NCI-H69 (cell line): ENCODE measurements at regions not wholly inside any gene's neighbourhood (a gene's known extent, or its start where the extent isn't known, plus 50 kb on each side); places are given as distances from the start of the nearest gene placed in this dataset.
A peak's percentile ranks its signal among the peaks of the same experiment; 100 is the strongest.
"Not testable (repeated sequence)": the region's sequence is repeated elsewhere in the genome, so short reads cannot be mapped to it uniquely, and the experiment has no call there.

Experiments
- DNase-seq: peaks from one replicate; lab custom pipeline; 2025; lab: John Stamatoyannopoulos, UW

DNA sequence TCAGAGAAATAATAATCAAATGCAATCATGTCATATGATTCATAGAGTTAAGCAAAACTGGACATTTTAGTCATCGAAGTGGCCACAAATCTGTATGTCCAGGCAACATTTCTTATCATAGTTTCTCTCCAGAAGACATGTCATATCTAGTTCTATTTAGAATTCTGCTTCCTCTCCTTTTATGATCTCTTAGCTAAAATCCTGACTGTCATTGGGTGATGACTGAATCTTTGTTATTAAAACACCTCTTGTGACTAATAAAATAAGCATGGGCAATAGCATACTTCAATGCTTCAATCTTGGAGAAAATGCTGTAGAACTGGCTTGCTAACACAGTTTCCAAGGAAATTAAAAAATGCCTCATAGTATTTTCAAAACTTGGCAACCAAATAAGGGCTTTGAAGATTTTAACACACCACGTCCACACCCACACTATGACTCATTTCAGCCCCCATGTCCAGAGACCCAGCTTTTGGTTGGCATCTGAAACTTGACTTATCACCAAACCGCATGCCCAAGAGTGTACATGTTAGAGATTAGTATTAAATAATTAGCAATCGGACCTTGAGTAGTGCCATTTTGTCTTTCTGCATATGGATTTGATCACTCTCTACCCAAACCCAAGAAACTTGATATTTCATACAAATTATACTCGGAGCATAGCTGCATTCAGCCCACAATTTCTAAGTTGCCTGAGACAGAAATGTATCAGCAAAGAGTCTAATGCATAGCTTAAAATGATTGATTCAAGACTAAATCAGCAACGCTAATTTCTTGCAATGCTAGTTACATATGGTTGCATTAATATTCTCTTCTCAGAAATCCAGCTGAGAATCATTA, 106.5 kb upstream of the ETAA1 start:
- no peak for DNase-seq

DNA sequence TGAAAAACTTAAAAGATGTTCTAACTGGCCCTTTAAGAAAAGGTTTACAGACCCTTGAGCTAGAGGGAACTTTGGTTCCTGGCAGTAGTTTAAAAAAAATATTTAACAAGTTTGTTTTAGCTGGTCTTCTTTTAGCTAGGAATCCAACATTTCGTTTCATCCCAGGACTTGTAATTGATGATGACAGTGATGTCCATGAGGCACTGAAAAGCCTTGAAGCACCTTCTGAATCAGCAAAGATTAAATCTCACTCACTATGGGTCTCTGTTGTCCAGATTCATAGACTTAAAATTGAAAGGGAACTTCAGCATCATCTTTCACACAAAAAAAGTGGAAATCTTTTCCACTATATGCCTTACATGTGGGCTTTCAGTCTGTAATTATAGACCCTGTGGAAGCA, 102.9 kb upstream of the ETAA1 start:
- DNase-seq = no peak

DNA sequence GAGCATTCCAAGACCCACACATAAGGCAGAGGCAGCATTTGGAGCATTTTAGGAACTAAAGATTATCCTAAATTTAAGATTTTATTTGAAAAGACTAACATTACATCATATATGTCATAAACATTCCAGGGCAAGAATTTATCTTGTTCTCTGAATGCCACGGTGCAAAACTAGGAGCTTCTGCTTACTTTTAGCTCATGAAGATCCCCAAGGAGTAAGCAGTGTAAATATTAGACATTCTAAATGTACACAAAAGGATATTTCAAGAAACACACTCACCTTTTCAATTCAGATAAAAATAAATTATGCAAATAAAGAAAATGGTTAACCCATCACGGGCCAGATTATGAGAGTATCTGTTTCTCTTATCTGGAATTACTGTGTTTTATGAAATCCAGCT, 101.7 kb upstream of the ETAA1 start:
- DNase-seq = no peak

DNA sequence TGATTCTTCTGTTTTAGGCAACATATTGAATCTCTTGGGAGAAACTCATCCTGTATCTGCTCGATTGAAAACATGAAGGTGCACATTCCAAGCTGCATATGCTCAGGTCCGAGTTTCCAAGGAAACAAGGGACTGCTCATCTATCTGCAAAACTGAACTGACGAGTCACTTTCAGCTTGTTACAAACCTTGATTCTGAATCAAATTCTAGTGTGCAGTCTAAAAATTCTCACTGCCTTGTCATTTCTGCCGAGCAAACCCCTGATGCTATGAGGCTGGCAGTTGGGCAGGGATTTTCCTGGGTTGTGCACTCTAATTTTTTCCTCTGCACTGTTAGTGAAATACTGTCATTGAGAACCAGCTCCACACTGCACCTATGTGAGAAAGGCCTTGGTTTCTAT, 101.3 kb upstream of the ETAA1 start:
- no peak for DNase-seq

DNA sequence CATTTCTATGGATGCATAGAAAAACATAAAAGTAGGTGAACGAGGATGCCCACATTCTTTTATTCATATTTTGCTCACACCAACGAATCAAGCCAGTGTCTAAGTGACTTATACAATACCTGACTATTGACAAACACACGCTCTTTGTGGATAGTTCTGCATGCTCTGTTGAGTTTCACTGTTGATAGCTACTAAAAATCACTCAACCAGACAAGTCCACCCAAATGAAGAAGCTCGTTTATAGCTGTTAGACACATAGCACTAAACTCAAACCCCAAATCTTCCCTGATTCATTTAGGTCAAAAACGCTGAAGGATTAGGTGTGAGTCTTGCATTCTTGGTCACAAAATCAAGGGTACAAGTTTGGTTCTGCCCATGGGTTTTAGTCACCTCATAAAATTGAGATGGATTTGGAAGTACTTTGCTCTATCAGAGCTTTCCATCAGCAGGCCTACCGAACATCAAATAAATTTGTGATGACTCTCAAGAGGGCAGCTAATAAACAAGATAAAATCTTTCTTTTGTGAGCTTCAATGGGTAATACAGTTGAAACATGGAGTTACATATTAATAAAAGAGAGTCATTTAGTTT, 92.7 kb upstream of the ETAA1 start:
- no peak for DNase-seq

DNA sequence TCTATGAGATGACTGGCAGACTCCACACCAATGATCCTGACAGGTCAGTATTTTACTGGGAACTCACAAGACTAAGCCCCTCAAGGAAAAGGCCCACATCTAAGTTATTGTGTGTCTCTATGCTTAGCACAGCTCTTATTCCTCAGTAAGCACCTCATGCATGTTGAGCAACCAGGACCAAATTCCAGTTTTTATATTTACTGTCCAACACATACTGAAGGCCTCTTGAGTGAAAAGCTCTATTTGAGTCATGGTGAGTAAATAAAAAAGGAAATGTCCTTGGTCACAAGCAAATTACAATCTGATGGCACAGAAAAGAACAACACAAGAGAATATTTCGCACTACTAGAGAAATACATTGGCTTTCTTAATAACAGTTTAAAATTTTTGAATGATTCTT, 87.9 kb upstream of the ETAA1 start:
- no peak for DNase-seq

DNA sequence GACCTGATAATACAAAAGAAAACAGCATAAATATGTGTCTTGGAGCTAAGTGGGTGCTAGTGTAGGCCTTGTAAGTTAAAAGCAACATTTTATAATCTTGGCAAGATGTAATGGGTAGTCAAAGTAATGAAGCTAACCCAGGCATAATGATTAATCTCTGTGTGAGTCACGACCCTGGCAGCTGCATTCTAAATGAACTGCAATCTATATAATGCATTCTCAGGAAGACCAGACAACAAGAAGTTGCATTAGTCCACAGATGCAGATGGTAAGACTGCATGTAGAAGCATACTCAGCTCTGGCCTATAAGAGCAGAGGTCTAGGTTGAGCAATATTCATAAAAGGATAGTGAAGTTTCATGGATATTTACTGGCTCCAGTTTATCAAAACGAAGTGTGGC, 85.6 kb upstream of the ETAA1 start:
- DNase-seq = peak; percentile 49

DNA sequence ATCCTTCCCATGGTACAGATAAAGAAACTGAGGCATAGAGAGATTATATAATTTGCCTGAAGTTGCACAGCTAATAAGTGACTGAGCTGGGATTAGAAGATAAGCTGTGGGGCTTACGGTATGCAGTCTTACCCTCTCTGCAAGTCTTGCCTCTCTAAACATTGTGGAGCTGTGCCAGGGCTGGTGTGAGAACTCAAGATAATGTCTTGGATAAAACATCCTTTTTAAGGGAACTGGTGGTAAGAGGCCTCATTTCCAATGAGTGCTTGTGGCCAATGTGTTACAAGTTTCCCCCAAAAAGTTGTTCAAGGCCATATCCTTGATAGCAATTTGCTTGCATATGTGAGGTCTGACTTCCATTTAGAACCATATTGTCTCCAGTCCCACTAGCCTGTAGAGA, 84.3 kb upstream of the ETAA1 start:
- no peak for DNase-seq

DNA sequence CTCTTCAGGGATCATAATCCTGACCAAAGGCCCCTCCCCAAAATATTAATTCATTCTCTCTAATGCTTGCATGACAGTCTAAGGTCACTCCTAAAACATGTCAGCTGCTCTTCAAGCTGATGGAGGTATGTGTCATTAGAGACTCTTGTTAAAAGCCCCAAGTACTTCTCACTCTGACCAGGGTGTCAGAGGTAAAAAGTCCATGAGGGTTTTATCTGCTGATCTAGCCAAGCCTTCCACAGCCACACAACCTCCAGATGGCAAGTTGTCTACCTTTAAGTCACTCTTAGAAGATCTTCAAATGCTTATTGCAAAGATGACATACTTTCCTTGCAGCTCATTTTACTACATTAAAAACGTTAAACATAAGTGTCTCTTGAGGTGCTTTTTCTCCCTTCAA, 83.6 kb upstream of the ETAA1 start:
- DNase-seq = no peak

DNA sequence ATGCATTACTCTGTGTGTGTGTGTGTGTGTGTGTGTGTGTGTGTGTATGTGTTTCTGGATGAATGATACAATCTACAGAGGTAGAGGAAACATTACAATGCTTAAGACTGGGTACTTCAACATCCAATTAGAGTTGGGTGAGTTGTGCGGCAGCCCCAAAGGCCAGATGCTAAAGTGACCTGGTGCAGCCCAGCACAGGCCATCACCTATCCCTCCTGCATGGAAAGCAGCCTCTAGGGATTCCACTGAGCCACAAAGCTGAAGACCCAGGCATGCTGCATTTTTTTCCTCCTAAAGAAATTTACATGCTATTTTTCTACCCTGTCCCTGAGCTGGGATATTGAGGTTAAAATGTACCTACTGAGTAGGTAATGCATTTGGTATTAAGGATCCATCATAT, 79.1 kb upstream of the ETAA1 start:
- DNase-seq = no peak

DNA sequence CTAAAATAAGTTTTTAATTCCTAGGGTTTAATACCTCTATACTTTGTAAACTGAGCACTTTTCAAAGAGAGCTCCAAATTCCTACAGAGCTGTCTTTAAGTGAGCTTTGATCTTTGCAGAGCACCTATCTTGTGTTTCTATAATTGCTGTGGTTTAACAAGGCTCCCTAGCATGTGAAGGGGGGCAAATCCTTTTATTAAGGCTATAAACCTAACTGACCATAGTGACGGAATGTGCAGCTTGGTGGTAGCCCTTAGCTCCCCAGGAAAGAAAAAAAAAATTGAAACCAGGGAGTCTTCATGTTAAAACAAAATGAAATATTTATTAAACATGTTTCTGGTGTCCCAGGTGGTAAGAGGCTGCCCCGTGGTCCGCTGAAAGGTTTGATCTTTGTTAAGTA, 78.6 kb upstream of the ETAA1 start:
- DNase-seq = no peak

DNA sequence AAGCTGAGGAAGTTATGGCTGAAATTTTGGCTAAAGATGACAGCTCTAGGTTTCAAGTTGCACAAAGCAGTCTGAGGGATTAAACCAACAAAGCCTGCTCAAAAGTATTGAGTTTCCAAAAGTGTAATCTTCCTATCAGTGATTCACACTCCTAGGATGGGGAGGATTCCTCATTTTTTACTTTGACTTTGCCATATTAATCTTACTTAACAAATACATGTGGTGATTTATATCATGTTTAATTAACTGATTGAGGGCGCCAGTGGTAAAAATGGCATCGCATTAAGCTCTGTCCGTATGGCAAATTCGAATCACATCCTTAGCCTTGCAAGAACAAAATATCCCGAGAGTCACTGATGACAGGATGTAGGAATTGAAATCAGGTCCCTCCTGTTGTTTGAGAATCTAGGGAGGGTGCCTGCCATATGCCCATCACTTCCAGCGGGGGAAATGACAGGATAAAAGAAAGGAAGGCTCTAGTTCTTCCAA, 78.1 kb upstream of the ETAA1 start:
- peak; percentile 55 for DNase-seq

DNA sequence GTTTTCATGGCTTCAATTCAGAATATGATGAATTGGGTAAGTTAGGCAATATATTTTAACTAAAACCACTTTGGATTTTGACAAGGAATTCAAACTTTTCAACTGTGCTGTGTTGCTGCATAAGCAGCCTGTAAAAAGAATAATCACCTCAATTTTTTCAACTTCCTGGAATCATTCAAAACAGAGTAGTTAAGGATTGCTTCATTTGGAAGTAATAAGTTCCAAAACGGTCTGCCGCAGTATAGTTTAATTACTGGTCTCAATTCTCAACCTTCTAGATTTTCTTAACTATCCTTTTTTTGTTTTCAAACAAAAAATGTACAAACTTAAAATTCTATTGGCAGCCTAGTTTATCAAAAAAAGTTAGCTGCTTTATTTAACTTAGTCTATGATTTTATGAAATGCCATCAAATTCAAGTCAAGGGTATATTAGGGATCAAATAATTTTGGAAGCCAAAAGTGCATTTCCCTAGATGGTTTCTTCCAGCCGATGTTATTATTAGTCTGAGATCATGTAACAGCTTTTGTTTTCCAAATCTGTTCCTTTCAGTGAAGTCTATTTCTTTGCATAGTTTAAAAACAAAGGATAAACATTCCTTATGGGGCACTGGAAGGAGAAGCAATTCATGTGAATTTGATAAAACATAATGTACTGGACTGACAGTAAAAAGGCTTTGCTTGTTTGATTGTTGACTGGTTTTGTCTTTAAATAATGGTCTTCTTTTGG, 76.1 kb upstream of the ETAA1 start:
- no peak for DNase-seq

DNA sequence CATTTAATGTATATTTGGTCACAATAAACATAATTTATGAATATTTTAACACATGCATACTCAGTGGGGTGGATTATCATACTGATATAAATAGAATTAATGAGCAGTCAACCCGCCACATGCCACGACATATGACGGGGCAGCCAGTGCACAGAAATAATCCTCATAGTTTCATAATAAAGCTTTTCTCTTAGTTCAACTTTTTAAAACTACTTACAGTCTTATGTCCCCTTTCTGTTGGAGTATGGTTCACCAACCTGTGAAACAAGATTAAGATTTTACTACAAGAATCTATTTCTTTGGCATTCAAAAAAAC, 75.6 kb upstream of the ETAA1 start:
- DNase-seq = no peak

DNA sequence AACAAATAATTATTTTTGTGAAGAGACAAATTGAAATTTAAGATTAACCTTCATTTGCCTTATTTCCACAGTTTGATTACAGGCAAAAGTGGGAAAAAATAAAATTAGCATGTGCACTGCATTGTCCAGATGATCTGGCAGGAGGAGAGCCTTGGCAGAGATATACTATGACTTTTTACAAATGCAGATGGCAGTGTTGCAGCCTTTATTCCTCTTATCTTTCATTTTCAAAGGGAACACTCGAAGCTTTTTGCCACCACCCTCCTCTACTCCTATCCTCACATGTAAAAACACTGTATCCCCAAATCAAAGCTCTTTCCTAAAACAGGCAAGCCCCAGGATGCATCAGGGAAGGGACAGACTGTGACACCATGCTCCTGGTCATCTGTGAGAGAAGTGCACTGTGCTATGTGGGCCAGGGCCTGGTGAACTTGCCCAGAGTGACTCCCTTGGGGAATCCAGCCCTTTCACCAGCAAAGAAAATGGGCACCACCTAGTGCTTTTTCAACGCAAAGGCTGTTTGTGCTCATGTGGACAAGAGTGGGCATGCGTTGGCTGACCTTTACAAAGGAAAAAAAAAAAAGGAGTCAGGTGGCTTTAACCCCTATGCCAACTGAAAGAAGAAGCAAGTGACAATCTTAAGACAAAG, 74.7 kb upstream of the ETAA1 start:
- DNase-seq = peak; percentile 89

DNA sequence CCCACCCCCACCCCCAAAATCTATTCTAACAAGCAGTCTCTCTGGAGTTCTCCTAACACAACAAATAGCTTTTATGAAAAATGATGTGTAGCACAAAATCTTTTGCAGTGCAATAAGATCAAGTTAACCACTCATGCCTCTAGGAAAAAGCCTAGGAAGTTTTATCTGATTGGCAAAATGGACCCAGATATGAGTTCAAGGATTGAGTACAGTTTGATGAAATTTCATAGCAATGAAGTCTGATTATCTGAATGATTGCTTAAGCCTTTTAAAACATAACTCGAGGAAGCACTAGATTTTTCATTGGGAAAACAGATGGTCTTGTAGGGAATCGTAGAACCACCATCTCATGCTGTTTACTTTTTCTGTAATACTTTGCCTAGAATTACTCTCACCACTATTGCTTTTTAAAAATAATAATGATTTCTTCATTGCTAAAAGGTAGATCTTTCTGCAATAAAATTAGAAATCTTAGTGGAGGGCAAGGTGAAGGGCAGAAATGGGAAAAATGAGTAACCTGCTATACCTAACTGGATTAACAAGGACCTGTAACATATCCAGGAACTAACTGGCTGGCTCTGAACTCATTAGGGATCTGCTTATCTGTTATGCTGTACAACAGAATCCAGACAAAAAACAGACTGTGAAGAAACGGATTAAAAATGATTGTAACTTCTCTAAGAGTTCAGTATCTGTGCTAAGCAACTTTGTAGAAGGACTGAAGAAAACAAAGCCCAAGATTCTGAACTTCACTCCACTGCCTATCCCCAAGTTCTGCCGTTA, 73.7 kb upstream of the ETAA1 start:
- peak; percentile 10 for DNase-seq

DNA sequence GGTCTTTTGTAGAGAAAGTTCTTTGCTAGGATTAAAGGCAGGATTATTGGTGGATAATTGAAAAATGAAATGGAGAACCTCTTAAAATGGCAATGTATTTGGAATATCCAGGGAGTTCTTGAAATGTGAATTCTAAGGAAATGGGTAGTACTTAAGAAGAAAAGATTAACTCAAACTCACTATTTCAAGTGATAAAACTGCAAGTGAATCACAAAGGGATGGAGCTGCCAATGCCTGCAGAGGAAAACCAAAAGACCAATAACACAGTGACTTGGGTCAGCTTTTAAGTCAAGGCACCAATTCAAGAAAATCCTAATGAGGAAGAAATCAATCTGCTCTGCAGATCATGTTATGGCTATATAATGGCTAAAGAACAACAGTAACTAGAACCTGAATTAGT, 67.6 kb upstream of the ETAA1 start:
- DNase-seq = no peak

DNA sequence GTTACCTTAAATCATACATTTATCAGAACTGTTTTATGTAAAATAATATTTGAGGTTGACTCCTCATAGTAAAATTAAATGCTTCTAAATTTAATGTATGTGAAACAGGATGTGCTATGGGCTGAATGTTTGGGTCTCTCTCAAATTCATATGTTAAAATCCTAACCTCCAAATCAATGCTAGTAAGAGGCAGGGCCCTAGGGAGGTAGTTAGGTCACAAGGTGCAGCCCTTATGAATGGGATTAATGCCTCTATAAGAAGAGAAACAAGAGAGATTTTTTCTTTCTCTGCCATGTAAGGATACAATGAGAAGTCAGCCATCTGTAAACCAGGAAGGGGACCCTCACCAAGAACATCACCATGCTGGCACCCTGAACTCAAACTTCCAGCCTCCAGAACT, 67.2 kb upstream of the ETAA1 start:
- DNase-seq = no peak

DNA sequence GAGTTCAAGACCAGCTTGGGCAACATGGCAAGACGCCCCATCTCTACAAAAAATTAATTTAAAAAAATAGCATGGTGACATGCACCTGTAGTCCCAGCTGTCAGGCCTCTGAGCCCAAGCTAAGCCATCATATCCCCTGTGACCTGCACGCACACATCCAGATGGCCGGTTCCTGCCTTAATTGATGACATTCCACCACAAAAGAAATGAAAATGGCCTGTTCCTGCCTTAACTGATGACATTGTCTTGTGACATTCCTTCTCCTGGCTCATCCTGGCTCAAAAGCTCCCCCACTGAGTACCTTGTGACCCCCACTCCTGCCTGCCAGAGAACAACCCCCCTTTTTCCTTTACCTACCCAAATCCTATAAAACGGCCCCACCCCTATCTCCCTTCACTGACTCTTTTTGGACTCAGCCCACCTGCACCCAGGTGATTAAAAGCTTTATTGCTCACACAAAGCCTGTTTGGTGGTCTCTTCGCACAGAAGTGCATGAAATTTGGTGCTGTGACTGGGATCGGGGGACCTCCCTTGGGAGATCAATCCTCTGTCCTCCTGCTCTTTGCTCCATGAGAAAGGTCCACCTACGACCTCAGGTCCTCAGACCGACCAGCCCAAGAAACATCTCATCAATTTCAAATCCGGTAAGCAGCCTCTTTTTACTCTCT, 65.6 kb upstream of the ETAA1 start:
- DNase-seq = not testable (repeated sequence)

DNA sequence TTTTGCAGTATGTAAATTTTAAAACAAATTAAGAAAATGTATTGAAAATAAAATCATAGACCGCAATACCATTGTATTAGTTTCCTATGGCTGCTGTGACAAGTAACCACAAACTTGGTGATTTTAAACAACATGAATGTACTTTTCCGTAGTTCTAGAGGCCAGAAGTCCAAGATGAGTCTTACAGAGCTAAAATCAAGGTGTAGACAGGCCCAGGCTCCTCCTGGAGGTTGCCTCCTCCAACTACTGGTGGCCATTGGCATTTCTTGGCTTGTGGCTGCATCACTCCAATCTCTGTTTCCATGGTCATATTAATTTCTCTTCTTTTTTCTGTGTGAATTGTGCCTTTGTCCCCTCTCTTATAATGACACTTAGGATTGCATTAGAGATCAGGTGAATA, 59.2 kb upstream of the ETAA1 start:
- no peak for DNase-seq

DNA sequence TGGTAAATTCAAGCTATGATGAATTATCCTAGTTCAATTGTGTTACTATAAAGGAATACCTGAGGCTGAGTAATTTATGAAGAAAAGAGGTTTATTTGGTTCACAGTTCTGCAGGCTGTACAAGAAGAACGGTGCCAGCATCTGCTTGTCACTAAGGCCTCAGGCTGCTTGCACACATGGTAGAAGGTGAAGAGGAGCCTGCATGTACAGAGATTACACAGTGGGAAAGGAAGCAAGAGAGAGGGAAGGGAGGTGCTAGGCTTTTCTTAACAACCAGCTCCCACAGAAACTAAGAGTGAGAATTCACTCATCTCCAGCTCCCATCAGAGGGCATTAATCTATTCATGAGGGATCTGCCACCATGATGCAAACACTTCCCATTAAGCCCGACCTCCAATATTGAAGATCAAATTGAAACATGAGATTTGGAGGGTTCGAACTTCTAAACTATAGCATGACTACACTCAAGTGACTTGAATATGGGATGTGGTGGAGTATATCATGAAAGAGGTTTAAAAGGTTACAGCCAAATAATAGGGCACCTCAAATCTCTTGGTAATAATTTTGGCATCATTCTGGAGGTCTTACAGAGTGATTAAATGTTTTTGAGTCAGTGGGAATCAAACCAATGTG, 58.4 kb upstream of the ETAA1 start:
- DNase-seq = no peak
